Spleen (tissue), 7 donors: ENCODE measurements at regions not wholly inside any gene's neighbourhood (a gene's known extent, or its start where the extent isn't known, plus 50 kb on each side); places are given as distances from the start of the nearest gene placed in this dataset.

ENCODE experiments used
- POLR2A ChIP-seq, 3 donors: fragments of 450-650 bp; IDR thresholded peaks; one replicate each; pipeline ENCODE4 v1.5.1; 2017; ENCODE audit warnings: antibody characterized with exemption in 3 of 3, mild to moderate bottlenecking in 1 of 3
- POLR2AphosphoS5 ChIP-seq, 3 donors: sonication (generic); formaldehyde crosslinking; IDR thresholded peaks; one replicate each; pipeline ENCODE4 v1.5.1; 2017; ENCODE audit warnings: antibody characterized with exemption in 3 of 3
- TF ChIP-seq, protein P1 (sequence below), 11 experiments: fragments of 200-600 bp in 7 of 11; fragments of 450-650 bp in 4 of 11; sonication (generic) in 4 of 11; IDR thresholded peaks in 8 of 11; conservative IDR thresholded peaks in 3 of 11; 1 replicate in 7 of 11; 2 replicates in 4 of 11; pipeline versions ENCODE4 v1.4.0 to v1.8.0; 2016 to 2021; ENCODE audit warnings: antibody characterized with exemption in 11 of 11, inconsistent platforms in 4 of 11, mild to moderate bottlenecking in 1 of 11
- donor health status: DM: no; HTN: no; CAD: no; lungs with moderate emphysema.
- donor health status: DM: no; HTN: no; CAD: no.
- donor health status: DM: no; HTN: no; CAD: no.

DNA sequence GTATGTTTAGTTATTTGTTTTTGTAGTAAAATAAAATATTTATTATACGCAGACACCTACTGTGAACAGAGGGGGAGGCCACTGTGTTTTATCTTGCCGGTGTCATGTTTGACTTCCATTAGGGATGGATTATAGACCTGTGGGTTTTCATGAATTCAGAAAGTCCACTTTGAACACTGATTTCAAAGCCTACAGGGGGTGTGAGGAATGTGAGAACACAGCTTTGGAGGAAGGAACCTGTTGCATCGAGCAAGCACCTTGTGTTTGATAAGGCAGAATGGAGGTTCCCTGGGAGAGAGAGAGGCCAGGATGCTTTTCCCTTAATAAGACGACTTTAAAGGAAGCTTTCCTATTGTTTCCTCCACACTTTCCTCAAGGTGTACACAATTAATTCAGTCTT, 665.0 kb upstream of the MGMT start:
- TF ChIP-seq POLR2AphosphoS5 (IDR thresholded peaks at IDR 0.05) (no peak), POLR2A (IDR thresholded peaks at IDR 0.05) (no peak)
- TF ChIP-seq, protein P1, sequence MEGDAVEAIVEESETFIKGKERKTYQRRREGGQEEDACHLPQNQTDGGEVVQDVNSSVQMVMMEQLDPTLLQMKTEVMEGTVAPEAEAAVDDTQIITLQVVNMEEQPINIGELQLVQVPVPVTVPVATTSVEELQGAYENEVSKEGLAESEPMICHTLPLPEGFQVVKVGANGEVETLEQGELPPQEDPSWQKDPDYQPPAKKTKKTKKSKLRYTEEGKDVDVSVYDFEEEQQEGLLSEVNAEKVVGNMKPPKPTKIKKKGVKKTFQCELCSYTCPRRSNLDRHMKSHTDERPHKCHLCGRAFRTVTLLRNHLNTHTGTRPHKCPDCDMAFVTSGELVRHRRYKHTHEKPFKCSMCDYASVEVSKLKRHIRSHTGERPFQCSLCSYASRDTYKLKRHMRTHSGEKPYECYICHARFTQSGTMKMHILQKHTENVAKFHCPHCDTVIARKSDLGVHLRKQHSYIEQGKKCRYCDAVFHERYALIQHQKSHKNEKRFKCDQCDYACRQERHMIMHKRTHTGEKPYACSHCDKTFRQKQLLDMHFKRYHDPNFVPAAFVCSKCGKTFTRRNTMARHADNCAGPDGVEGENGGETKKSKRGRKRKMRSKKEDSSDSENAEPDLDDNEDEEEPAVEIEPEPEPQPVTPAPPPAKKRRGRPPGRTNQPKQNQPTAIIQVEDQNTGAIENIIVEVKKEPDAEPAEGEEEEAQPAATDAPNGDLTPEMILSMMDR (IDR thresholded peaks at IDR 0.05 in 8 of 11, conservative IDR thresholded peaks at IDR 0.05 in 3 of 11): no peak
